Stimulated activated effector memory CD8-positive, alpha-beta T cell treated with anti-CD3 and anti-CD28 coated beads, Interleukin-12 subunit alpha, Interleukin-12 subunit beta, amount 100 ng/mL, for 72 hours (primary cell): ENCODE measurements at regions not wholly inside any gene's neighbourhood (a gene's known extent, or its start where the extent isn't known, plus 50 kb on each side); places are given as distances from the start of the nearest gene placed in this dataset.
"Not testable (repeated sequence)": the region's sequence is repeated elsewhere in the genome, so short reads cannot be mapped to it uniquely, and the experiment has no call there.

Experiments
- ATAC-seq: fragments of 150-1000 bp; cut with Tn5 transposase; 2 replicates; pipeline ENCODE4 v1.10.0; 2021
- DNase-seq, 2 donors: peaks; one replicate each; pipeline ENCODE4 v3.0.0; 2021 to 2022; ENCODE audit warnings: low spot score in 2 of 2
- H3K27ac Mint-ChIP-seq: one replicate; pipeline ENCODE4 v1.8.0; 2022; ENCODE audit warnings: mild to moderate bottlenecking, mixed read lengths
- H3K36me3 Mint-ChIP-seq: one replicate; pipeline ENCODE4 v1.8.0; 2022; ENCODE audit warnings: mild to moderate bottlenecking, mixed read lengths
- H3K4me1 Mint-ChIP-seq: one replicate; pipeline ENCODE4 v1.8.0; 2022; ENCODE audit warnings: mixed read lengths
- H3K4me3 Mint-ChIP-seq: one replicate; pipeline ENCODE4 v1.8.0; 2022; ENCODE audit warnings: mild to moderate bottlenecking, mixed read lengths
- H3K9me3 Mint-ChIP-seq: one replicate; pipeline ENCODE4 v1.8.0; 2022; ENCODE audit warnings: mixed read lengths

GRCh38 chr1:31507221-31507620 lies 69.1 kb upstream of the TINAGL1 start:
- ATAC-seq, result no peak

GRCh38 chr1:31507676-31508530 lies 68.4 kb upstream of the TINAGL1 start:
- Mint-ChIP-seq H3K27ac (peak overlapping the region; percentile 3), H3K4me1 (peaks cover 14% of the 10 kb centered on the region), H3K4me3 (no peak overlapping the region), H3K9me3 (no peaks in the 10 kb centered on the region), H3K36me3 (no peaks in the 10 kb centered on the region)
- DNase-seq, result no peak
- no peak for ATAC-seq

More at GRCh38 chr1:31507221-31507620, 69.1 kb upstream of the TINAGL1 start:
- no peaks in the 10 kb centered on the region for H3K36me3 Mint-ChIP-seq
- DNase-seq, result no peak
- H3K4me1 Mint-ChIP-seq, result peaks cover 14% of the 10 kb centered on the region
- no peak overlapping the region for H3K4me3 Mint-ChIP-seq
- no peaks in the 10 kb centered on the region for H3K9me3 Mint-ChIP-seq
- no peak overlapping the region for H3K27ac Mint-ChIP-seq

- DNase-seq, result no peak
- ATAC-seq, result peak; percentile 17
- no peak overlapping the region for H3K27ac Mint-ChIP-seq
- H3K9me3 Mint-ChIP-seq, result no peaks in the 10 kb centered on the region
- H3K36me3 Mint-ChIP-seq, result no peaks in the 10 kb centered on the region
- no peak overlapping the region for H3K4me3 Mint-ChIP-seq
- peaks cover 14% of the 10 kb centered on the region for H3K4me1 Mint-ChIP-seq
Measured at GRCh38 chr1:31509124-31510072, 66.9 kb upstream of the TINAGL1 start.

- H3K4me1 Mint-ChIP-seq, result peaks cover 14% of the 10 kb centered on the region
- DNase-seq (no peak), ATAC-seq (no peak)
- no peak overlapping the region for H3K4me3 Mint-ChIP-seq
- H3K36me3 Mint-ChIP-seq, result no peaks in the 10 kb centered on the region
- no peak overlapping the region for H3K27ac Mint-ChIP-seq
- H3K9me3 Mint-ChIP-seq, result no peaks in the 10 kb centered on the region
Measured at GRCh38 chr1:31510304-31510703, 66.0 kb upstream of the TINAGL1 start.

GRCh38 chr1:31510853-31511789 lies 65.2 kb upstream of the TINAGL1 start:
- ATAC-seq, result no peak
- Mint-ChIP-seq H3K36me3 (no peaks in the 10 kb centered on the region), H3K9me3 (no peaks in the 10 kb centered on the region), H3K4me1 (peaks cover 6% of the 10 kb centered on the region), H3K4me3 (no peak overlapping the region), H3K27ac (peak overlapping the region; percentile 52)
- DNase-seq, result no peak

- H3K4me3 Mint-ChIP-seq, result no peak overlapping the region
- ATAC-seq, result no peak
- DNase-seq, result no peak
Measured at GRCh38 chr1:31511848-31512615, 64.3 kb upstream of the TINAGL1 start.

GRCh38 chr1:31514117-31514516 lies 62.2 kb upstream of the TINAGL1 start:
- H3K4me1 Mint-ChIP-seq, result no peaks in the 10 kb centered on the region
- no peaks in the 10 kb centered on the region for H3K36me3 Mint-ChIP-seq
- DNase-seq (no peak), ATAC-seq (no peak)
- no peaks in the 10 kb centered on the region for H3K9me3 Mint-ChIP-seq
- H3K4me3 Mint-ChIP-seq, result no peak overlapping the region
- no peak overlapping the region for H3K27ac Mint-ChIP-seq

More at GRCh38 chr1:31511848-31512615, 64.3 kb upstream of the TINAGL1 start:
- Mint-ChIP-seq H3K27ac (peak overlapping the region; percentile 52), H3K9me3 (no peaks in the 10 kb centered on the region), H3K36me3 (no peaks in the 10 kb centered on the region), H3K4me1 (no peaks in the 10 kb centered on the region)

GRCh38 chr1:31515056-31515775 lies 61.1 kb upstream of the TINAGL1 start:
- ATAC-seq (no peak), DNase-seq (no peak)
- Mint-ChIP-seq H3K4me3 (no peak overlapping the region), H3K36me3 (no peaks in the 10 kb centered on the region), H3K27ac (no peak overlapping the region), H3K4me1 (no peaks in the 10 kb centered on the region), H3K9me3 (no peaks in the 10 kb centered on the region)

- H3K36me3 Mint-ChIP-seq, result no peaks in the 10 kb centered on the region
- ATAC-seq, result no peak
- H3K27ac Mint-ChIP-seq, result no peak overlapping the region
- no peaks in the 10 kb centered on the region for H3K9me3 Mint-ChIP-seq
- no peak overlapping the region for H3K4me3 Mint-ChIP-seq
- DNase-seq, result no peak
- no peaks in the 10 kb centered on the region for H3K4me1 Mint-ChIP-seq
Measured at GRCh38 chr1:31515936-31516335, 60.4 kb upstream of the TINAGL1 start.

GRCh38 chr1:31517301-31517700 lies 59.0 kb upstream of the TINAGL1 start:
- no peaks in the 10 kb centered on the region for H3K9me3 Mint-ChIP-seq
- H3K4me1 Mint-ChIP-seq, result no peaks in the 10 kb centered on the region
- ATAC-seq (no peak), DNase-seq (no peak)
- H3K36me3 Mint-ChIP-seq, result no peaks in the 10 kb centered on the region
- H3K4me3 Mint-ChIP-seq, result no peak overlapping the region
- no peak overlapping the region for H3K27ac Mint-ChIP-seq

GRCh38 chr1:31517986-31518385 lies 58.3 kb upstream of the TINAGL1 start:
- not testable (repeated sequence) for H3K4me1 Mint-ChIP-seq, H3K36me3 Mint-ChIP-seq, H3K4me3 Mint-ChIP-seq, H3K9me3 Mint-ChIP-seq, H3K27ac Mint-ChIP-seq, ATAC-seq, DNase-seq

GRCh38 chr1:31521761-31522555 lies 54.4 kb upstream of the TINAGL1 start:
- H3K36me3 Mint-ChIP-seq, result no peaks in the 10 kb centered on the region
- no peaks in the 10 kb centered on the region for H3K9me3 Mint-ChIP-seq
- no peaks in the 10 kb centered on the region for H3K4me1 Mint-ChIP-seq
- ATAC-seq, result no peak
- H3K4me3 Mint-ChIP-seq, result no peak overlapping the region
- no peak for DNase-seq
- no peak overlapping the region for H3K27ac Mint-ChIP-seq

GRCh38 chr1:31522556-31522845 lies 53.8 kb upstream of the TINAGL1 start:
- Mint-ChIP-seq H3K27ac (no peak overlapping the region), H3K4me1 (no peaks in the 10 kb centered on the region), H3K9me3 (no peaks in the 10 kb centered on the region), H3K36me3 (no peaks in the 10 kb centered on the region), H3K4me3 (no peak overlapping the region)
- DNase-seq (no peak), ATAC-seq (no peak)
